ENCODE measurements at regions not wholly inside any gene's neighbourhood (a gene's known extent, or its start where the extent isn't known, plus 50 kb on each side); places are given as distances from the start of the nearest gene placed in this dataset.

- Histone ChIP-seq H3K4me1 (ENCODE audit: insufficient read depth, low read length, severe bottlenecking) (no peaks in the 10 kb centered on the region), H3K27me3 (ENCODE audit: insufficient read depth, low read length) (no peaks in the 10 kb centered on the region), H3K79me2 (ENCODE audit: insufficient read depth, low read length) (no peaks in the 10 kb centered on the region), H3F3A (ENCODE audit: insufficient read depth, low read length) (no peaks in the 10 kb centered on the region), H3K4me2 (ENCODE audit: low read length) (no peak overlapping the region), H3K36me3 (ENCODE audit: insufficient read depth, low read length) (no peaks in the 10 kb centered on the region), H3K9ac (ENCODE audit: low read length) (no peak overlapping the region), H3K9me2 (ENCODE audit: low read depth, low read length) (no peaks in the 10 kb centered on the region), H3K4me3 (ENCODE audit: low read depth, low read length, poor library complexity, severe bottlenecking) (no peak overlapping the region), H3K27ac (ENCODE audit: low read depth, low read length, poor library complexity, severe bottlenecking) (no peak overlapping the region), H3K9me3 (ENCODE audit: low read length) (no peaks in the 10 kb centered on the region), H2AFZ (ENCODE audit: low read length) (no peak overlapping the region), H4K20me1 (ENCODE audit: insufficient read depth, low read length) (no peaks in the 10 kb centered on the region)
- TF ChIP-seq EZH2 (IDR thresholded peaks at IDR 0.05; ENCODE audit: borderline replicate concordance, low read length), result no peak
- no peak for TF ChIP-seq CTCF (IDR thresholded peaks at IDR 0.05; ENCODE audit: low read length)
These were observed 1031.5 kb upstream of the ADGRL2 start for GRCh38 chr1:80769208-80769750.

- H3K9ac ChIP-seq (ENCODE audit: low read length), result no peak overlapping the region
- no peaks in the 10 kb centered on the region for H3K27me3 ChIP-seq (ENCODE audit: insufficient read depth, low read length)
- no peaks in the 10 kb centered on the region for H3K9me2 ChIP-seq (ENCODE audit: low read depth, low read length)
- no peak for TF ChIP-seq EZH2 (IDR thresholded peaks at IDR 0.05; ENCODE audit: borderline replicate concordance, low read length)
- TF ChIP-seq CTCF (IDR thresholded peaks at IDR 0.05; ENCODE audit: low read length), result no peak
- H4K20me1 ChIP-seq (ENCODE audit: insufficient read depth, low read length), result no peaks in the 10 kb centered on the region
- H2AFZ ChIP-seq (ENCODE audit: low read length), result no peak overlapping the region
- no peaks in the 10 kb centered on the region for H3K36me3 ChIP-seq (ENCODE audit: insufficient read depth, low read length)
- no peak overlapping the region for H3K4me2 ChIP-seq (ENCODE audit: low read length)
- H3F3A ChIP-seq (ENCODE audit: insufficient read depth, low read length), result no peaks in the 10 kb centered on the region
- no peaks in the 10 kb centered on the region for H3K4me1 ChIP-seq (ENCODE audit: insufficient read depth, low read length, severe bottlenecking)
- no peak overlapping the region for H3K27ac ChIP-seq (ENCODE audit: low read depth, low read length, poor library complexity, severe bottlenecking)
- H3K4me3 ChIP-seq (ENCODE audit: low read depth, low read length, poor library complexity, severe bottlenecking), result no peak overlapping the region
- H3K9me3 ChIP-seq (ENCODE audit: low read length), result no peaks in the 10 kb centered on the region
- H3K79me2 ChIP-seq (ENCODE audit: insufficient read depth, low read length), result no peaks in the 10 kb centered on the region
These were observed 1033.0 kb upstream of the ADGRL2 start for GRCh38 chr1:80767711-80768110.

GRCh38 chr1:80759354-80759753, 1041.4 kb upstream of the ADGRL2 start:
- no peaks in the 10 kb centered on the region for H3K9me3 ChIP-seq (ENCODE audit: low read length)
- no peaks in the 10 kb centered on the region for H3K4me1 ChIP-seq (ENCODE audit: insufficient read depth, low read length, severe bottlenecking)
- H2AFZ ChIP-seq (ENCODE audit: low read length), result no peak overlapping the region
- no peak overlapping the region for H3K4me2 ChIP-seq (ENCODE audit: low read length)
- H3K79me2 ChIP-seq (ENCODE audit: insufficient read depth, low read length), result no peaks in the 10 kb centered on the region
- H3K27ac ChIP-seq (ENCODE audit: low read depth, low read length, poor library complexity, severe bottlenecking), result no peak overlapping the region
- no peaks in the 10 kb centered on the region for H3F3A ChIP-seq (ENCODE audit: insufficient read depth, low read length)
- no peaks in the 10 kb centered on the region for H4K20me1 ChIP-seq (ENCODE audit: insufficient read depth, low read length)
- H3K27me3 ChIP-seq (ENCODE audit: insufficient read depth, low read length), result no peaks in the 10 kb centered on the region
- no peaks in the 10 kb centered on the region for H3K9me2 ChIP-seq (ENCODE audit: low read depth, low read length)
- TF ChIP-seq CTCF (IDR thresholded peaks at IDR 0.05; ENCODE audit: low read length) (no peak), EZH2 (IDR thresholded peaks at IDR 0.05; ENCODE audit: borderline replicate concordance, low read length) (no peak)
- H3K9ac ChIP-seq (ENCODE audit: low read length), result no peak overlapping the region
- H3K4me3 ChIP-seq (ENCODE audit: low read depth, low read length, poor library complexity, severe bottlenecking), result no peak overlapping the region
- H3K36me3 ChIP-seq (ENCODE audit: insufficient read depth, low read length), result no peaks in the 10 kb centered on the region
